Nephron progenitor cell (in vitro differentiated cells): ENCODE measurements at regions not wholly inside any gene's neighbourhood (a gene's known extent, or its start where the extent isn't known, plus 50 kb on each side); places are given as distances from the start of the nearest gene placed in this dataset.

Experiments
- DNase-seq: peaks from one replicate; pipeline ENCODE4 v3.0.0; 2021
- H3K27ac Mint-ChIP-seq: 2 replicates; pipeline ENCODE4 v1.8.0; 2021; ENCODE audit warnings: mild to moderate bottlenecking, moderate library complexity, mixed read lengths
- H3K27me3 Mint-ChIP-seq: 2 replicates; pipeline ENCODE4 v1.8.0; 2021; ENCODE audit warnings: mild to moderate bottlenecking, low read depth, mixed read lengths; ENCODE audit not compliant: poor library complexity
- H3K36me3 Mint-ChIP-seq: 2 replicates; pipeline ENCODE4 v1.8.0; 2021; ENCODE audit warnings: low read depth, mixed read lengths
- H3K4me1 Mint-ChIP-seq: 2 replicates; pipeline ENCODE4 v1.8.0; 2021; ENCODE audit warnings: mixed read lengths
- H3K4me3 Mint-ChIP-seq: 2 replicates; pipeline ENCODE4 v1.8.0; 2021; ENCODE audit warnings: mild to moderate bottlenecking, moderate library complexity, mixed read lengths
- H3K9me3 Mint-ChIP-seq: 2 replicates; pipeline ENCODE4 v1.8.0; 2021; ENCODE audit warnings: mild to moderate bottlenecking, moderate library complexity, mixed read lengths
- CTCF ChIP-seq: fragments of 200-600 bp; sonication (generic); IDR thresholded peaks from 2 replicates; pipeline ENCODE4 v1.5.0; 2021; ENCODE audit warnings: antibody characterized with exemption

DNA sequence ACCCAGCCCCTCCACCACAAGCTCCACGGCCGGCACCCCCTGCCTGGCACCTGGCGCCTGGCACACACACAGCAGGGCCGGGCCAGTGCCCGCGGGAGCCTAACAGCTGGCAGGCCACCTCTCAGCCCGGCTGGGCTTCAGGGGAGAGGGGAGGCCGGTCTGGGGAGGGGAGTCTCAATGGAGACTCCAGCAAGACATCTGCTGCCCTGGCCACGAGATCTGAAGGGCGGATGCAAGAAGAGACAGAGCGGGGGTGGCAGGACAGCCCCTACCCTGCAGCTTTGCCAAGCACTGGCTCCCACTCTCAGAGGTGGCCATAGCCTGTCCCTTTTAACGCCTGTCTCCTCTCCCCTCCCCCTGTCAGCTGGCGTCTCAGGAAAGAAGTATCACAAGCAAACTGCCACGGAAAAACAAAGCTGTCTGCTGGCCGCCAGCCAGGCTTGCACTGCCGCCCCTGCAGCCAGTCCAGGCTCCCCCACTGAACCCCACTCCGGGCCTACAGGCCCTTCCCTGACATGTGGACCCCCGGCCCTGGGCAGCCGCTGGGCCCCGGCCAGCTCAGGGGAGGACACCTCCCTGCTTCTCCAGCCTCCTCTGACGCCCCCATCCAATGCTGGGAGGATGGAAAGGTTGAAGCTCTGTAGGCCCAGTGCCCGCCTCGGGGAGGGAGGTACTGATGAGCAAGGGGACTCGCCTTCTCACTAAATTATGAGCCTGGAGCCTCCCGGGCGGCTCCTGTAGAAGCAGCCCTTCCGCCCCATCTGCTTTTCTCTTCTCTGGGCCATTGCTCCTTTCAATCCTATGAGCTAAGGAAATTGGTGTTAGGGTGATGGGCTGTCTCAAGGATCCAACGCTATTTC is 178.4 kb downstream of the ARHGAP12 start:
- peak overlapping the region; percentile 54 for H3K27ac Mint-ChIP-seq
- no peak overlapping the region for H3K4me3 Mint-ChIP-seq
- no peak for TF ChIP-seq CTCF
- H3K4me1 Mint-ChIP-seq: peaks cover 42% of the 10 kb centered on the region
- no peak for DNase-seq
- H3K9me3 Mint-ChIP-seq: no peaks in the 10 kb centered on the region
- H3K36me3 Mint-ChIP-seq: no peaks in the 10 kb centered on the region
- no peaks in the 10 kb centered on the region for H3K27me3 Mint-ChIP-seq

DNA sequence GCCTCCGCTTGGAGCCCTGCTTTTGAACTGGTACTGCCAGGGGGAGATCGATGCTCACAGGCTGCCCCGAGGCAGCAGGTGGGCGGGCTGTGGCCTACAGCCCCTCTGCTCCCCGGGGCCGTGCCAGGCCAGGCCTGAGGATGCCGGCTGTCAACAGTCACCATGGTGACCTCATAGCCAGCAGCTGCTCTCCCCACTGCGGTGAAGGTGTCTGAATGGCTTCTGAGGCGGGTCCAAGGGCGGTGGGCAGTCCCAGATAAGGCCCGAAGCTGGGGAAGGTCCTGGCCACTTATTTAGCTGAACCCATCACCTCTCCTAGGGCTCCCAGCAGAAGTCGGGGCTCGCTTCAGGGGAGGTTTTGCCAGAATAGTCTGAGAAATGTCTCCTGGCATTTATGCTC is 179.3 kb downstream of the ARHGAP12 start:
- TF ChIP-seq CTCF: no peak
- no peak for DNase-seq
- Mint-ChIP-seq H3K27ac (no peak overlapping the region), H3K27me3 (no peaks in the 10 kb centered on the region), H3K4me1 (peaks cover 34% of the 10 kb centered on the region), H3K4me3 (no peak overlapping the region), H3K9me3 (no peaks in the 10 kb centered on the region), H3K36me3 (no peaks in the 10 kb centered on the region)

GRCh38 chr10:31745612-31746376 is 182.8 kb downstream of the ARHGAP12 start:
- H3K4me1 Mint-ChIP-seq: peaks cover 21% of the 10 kb centered on the region
- no peak overlapping the region for H3K4me3 Mint-ChIP-seq
- no peak for TF ChIP-seq CTCF
- no peaks in the 10 kb centered on the region for H3K9me3 Mint-ChIP-seq
- H3K36me3 Mint-ChIP-seq: no peaks in the 10 kb centered on the region
- no peaks in the 10 kb centered on the region for H3K27me3 Mint-ChIP-seq
- no peak for DNase-seq
- H3K27ac Mint-ChIP-seq: no peak overlapping the region

GRCh38 chr10:31744025-31744424 is 184.6 kb downstream of the ARHGAP12 start:
- DNase-seq: no peak
- no peak overlapping the region for H3K4me3 Mint-ChIP-seq
- H3K27ac Mint-ChIP-seq: no peak overlapping the region
- peaks cover 4% of the 10 kb centered on the region for H3K4me1 Mint-ChIP-seq
- H3K9me3 Mint-ChIP-seq: no peaks in the 10 kb centered on the region
- TF ChIP-seq CTCF: no peak
- no peaks in the 10 kb centered on the region for H3K36me3 Mint-ChIP-seq
- H3K27me3 Mint-ChIP-seq: no peaks in the 10 kb centered on the region

GRCh38 chr10:31742255-31742654 is 186.4 kb downstream of the ARHGAP12 start:
- Mint-ChIP-seq H3K9me3 (peaks cover 2% of the 10 kb centered on the region), H3K36me3 (no peaks in the 10 kb centered on the region), H3K27ac (no peak overlapping the region), H3K4me3 (no peak overlapping the region), H3K27me3 (no peaks in the 10 kb centered on the region), H3K4me1 (no peaks in the 10 kb centered on the region)
- TF ChIP-seq CTCF: no peak
- no peak for DNase-seq
